K562 (cell line): ENCODE measurements at regions not wholly inside any gene's neighbourhood (a gene's known extent, or its start where the extent isn't known, plus 50 kb on each side); places are given as distances from the start of the nearest gene placed in this dataset.

Experiments used
- ATAC-seq: fragments of 200-7000 bp; cut with Tn5 transposase; 3 replicates; pipeline ENCODE4 v1.9.1; 2020; ENCODE audit warnings: moderate library complexity
- BruUV-seq: library from RNA; stranded (reverse); fragments of 400-500 nt; replicated peaks from 2 replicates; lab custom pipeline; 2021; lab: Mats Ljungman, UMichigan
- CTCF ChIA-PET: fragments of 300-600 bp; formaldehyde crosslinking; extraction: SDS; loops from one replicate; lab custom pipeline; 2021; ENCODE audit warnings: low intra/inter-chr PET ratio; lab: Yijun Ruan, JAX
- POLR2A ChIA-PET: fragments of 300-600, 350-650 bp; sonication (Branson Sonifier 250); formaldehyde crosslinking; extraction: SDS; loops from one replicate; lab custom pipeline; 2021; ENCODE audit warnings: antibody characterized with exemption, inconsistent platforms; lab: Yijun Ruan, JAX
- DNase-seq, 4 experiments: peaks; one replicate each; pipeline versions ENCODE4 v3.0.0 to v3.0.0-alpha.2; 2011 to 2018; ENCODE audit warnings: low spot score in 3 of 4, mixed read lengths in 3 of 4; ENCODE audit errors: extremely low read depth in 1 of 4
- FAIRE-seq: peaks from 2 replicates; lab custom pipeline; 2011; peaks lifted over from hg19 to GRCh38; lab: Jason Lieb, UNC
- H2AFZ ChIP-seq: 2 replicates; pipeline ENCODE4 v1.6.0; 2011; ENCODE audit warnings: low read depth, low read length, control low read depth, inconsistent platforms
- H3K27ac ChIP-seq: fragments of 200-600 bp; 3 replicates; pipeline ENCODE4 v1.8.0; 2011; ENCODE audit warnings: low read depth, mild to moderate bottlenecking, control low read depth, inconsistent platforms, low read length, moderate library complexity, mixed read lengths; ENCODE audit errors: extremely low read depth
- H3K27me3 ChIP-seq, 2 experiments: fragments of 300-600 bp in 1 of 2; 2 replicates in 1 of 2; 3 replicates in 1 of 2; pipeline versions ENCODE4 v1.6.0 to v1.8.0; 2011; ENCODE audit warnings: inconsistent platforms in 2 of 2, low read length in 2 of 2, mild to moderate bottlenecking in 1 of 2, mixed read lengths in 1 of 2, moderate library complexity in 1 of 2; ENCODE audit not compliant: control insufficient read depth in 2 of 2, insufficient read depth in 2 of 2
- H3K36me3 ChIP-seq: fragments of 300-600 bp; 3 replicates; pipeline ENCODE4 v1.8.0; 2011; ENCODE audit warnings: mild to moderate bottlenecking, low read length, inconsistent platforms; ENCODE audit not compliant: control insufficient read depth, insufficient read depth
- H3K4me1 ChIP-seq, 2 experiments: fragments of 200-600 bp in 1 of 2; replicated peaks in 1 of 2; 2 replicates in 1 of 2; 3 replicates in 1 of 2; pipeline versions ENCODE4 v1.5.1 to v1.8.0; 2011; ENCODE audit warnings: inconsistent platforms in 2 of 2, low read length in 2 of 2, mild to moderate bottlenecking in 1 of 2, mixed read lengths in 1 of 2, moderate library complexity in 1 of 2; ENCODE audit not compliant: control insufficient read depth in 2 of 2, insufficient read depth in 2 of 2
- H3K4me2 ChIP-seq: 2 replicates; pipeline ENCODE4 v1.6.1; 2011; ENCODE audit warnings: low read length, control low read depth, inconsistent platforms, mixed read lengths; ENCODE audit not compliant: insufficient read depth
- H3K4me3 ChIP-seq: fragments of 200-600 bp; sonication (generic), shearing (Covaris generic); 2 replicates; pipeline ENCODE4 v1.5.1; 2016; ENCODE audit warnings: control low read depth, inconsistent platforms
- H3K79me2 ChIP-seq: fragments of 200-600 bp; 3 replicates; pipeline ENCODE4 v1.8.0; 2011; ENCODE audit warnings: low read length, inconsistent platforms; ENCODE audit not compliant: control insufficient read depth, insufficient read depth
- H3K9ac ChIP-seq, 2 experiments: 2 replicates each; pipeline versions ENCODE4 v1.6.0 to v1.6.1; 2011; ENCODE audit warnings: low read depth in 2 of 2, low read length in 2 of 2, control low read depth in 1 of 2, inconsistent platforms in 1 of 2, mild to moderate bottlenecking in 1 of 2, mixed read lengths in 1 of 2; ENCODE audit not compliant: insufficient read depth in 1 of 2
- H3K9me1 ChIP-seq: one replicate; pipeline ENCODE4 v1.6.0; 2011; ENCODE audit warnings: inconsistent platforms, mild to moderate bottlenecking, low read length, moderate library complexity; ENCODE audit not compliant: control insufficient read depth, insufficient read depth
- H3K9me3 ChIP-seq: replicated peaks from 2 replicates; pipeline ENCODE4 v1.5.1; 2011; ENCODE audit warnings: low read depth, low read length, inconsistent platforms; ENCODE audit not compliant: control insufficient read depth, insufficient read depth
- H4K20me1 ChIP-seq: replicated peaks from 2 replicates; pipeline ENCODE4 v1.6.1; 2011; ENCODE audit warnings: low read length, inconsistent platforms, mixed read lengths; ENCODE audit not compliant: control insufficient read depth, insufficient read depth
- ARHGAP35 ChIP-seq: fragments of 450-650 bp; IDR thresholded peaks from 2 replicates; pipeline ENCODE4 v1.6.1; 2018; ENCODE audit not compliant: partially characterized antibody
- BRCA1 ChIP-seq, 2 experiments: fragments of 450-650 bp in 1 of 2; sonication (generic) in 1 of 2; formaldehyde crosslinking in 1 of 2; IDR thresholded peaks; 2 replicates each; pipeline versions ENCODE4 v1.5.0 to v1.6.1; 2017 to 2020; ENCODE audit warnings: mild to moderate bottlenecking in 1 of 2, missing genetic modification reagents in 1 of 2
- CXXC5 ChIP-seq: fragments of 250-450 bp; sonication (Bioruptor Pico); IDR thresholded peaks from 2 replicates; pipeline ENCODE4 v1.8.0; 2022; ENCODE audit warnings: inconsistent platforms, mild to moderate bottlenecking, moderate library complexity
- ELK3 ChIP-seq: fragments of 450-650 bp; formaldehyde crosslinking; IDR thresholded peaks from 2 replicates; pipeline ENCODE4 v1.4.0; 2020; ENCODE audit warnings: mild to moderate bottlenecking
- KDM1A ChIP-seq, 2 experiments: fragments of 450-650 bp; IDR thresholded peaks; 2 replicates each; pipeline ENCODE4 v1.6.1; 2016; ENCODE audit warnings: mild to moderate bottlenecking in 2 of 2
- KHSRP ChIP-seq: fragments of 450-650 bp; IDR thresholded peaks from 2 replicates; pipeline ENCODE4 v1.6.1; 2017
- NKRF ChIP-seq: fragments of 450-650 bp; IDR thresholded peaks from 2 replicates; pipeline ENCODE4 v1.6.1; 2016; ENCODE audit warnings: borderline replicate concordance
- SETDB1 ChIP-seq: IDR thresholded peaks from one replicate; pipeline ENCODE4 v1.6.1; 2012; ENCODE audit warnings: low read length, control low read depth, inconsistent platforms
- SOX6 ChIP-seq: fragments of 450-650 bp; IDR thresholded peaks from 2 replicates; pipeline ENCODE4 v1.6.1; 2014; ENCODE audit warnings: mild to moderate bottlenecking
- TAF7 ChIP-seq: fragments of 450-650 bp; IDR thresholded peaks from 2 replicates; pipeline ENCODE4 v1.6.1; 2016; ENCODE audit warnings: missing genetic modification characterization, missing compliant biosample characterization
- ZHX1 ChIP-seq: fragments of 150-350 bp; conservative IDR thresholded peaks from 2 replicates; pipeline ENCODE4 v1.6.1; 2014; ENCODE audit warnings: low read length
- ZNF586 ChIP-seq: fragments of 450-650 bp; formaldehyde crosslinking; conservative IDR thresholded peaks from 2 replicates; pipeline ENCODE4 v1.4.0; 2020; ENCODE audit warnings: mild to moderate bottlenecking, moderate library complexity
- ZNF764 ChIP-seq: fragments of 250-450 bp; sonication (Bioruptor Pico); IDR thresholded peaks from 2 replicates; pipeline ENCODE4 v1.4.0; 2020; ENCODE audit warnings: low read depth, mild to moderate bottlenecking, moderate library complexity
- ZNF780A ChIP-seq: fragments of 250-450 bp; sonication (Bioruptor Pico); IDR thresholded peaks from 2 replicates; pipeline ENCODE4 v1.5.0; 2021; ENCODE audit warnings: mild to moderate bottlenecking
- WGBS: fragments of 100-300 bp; shearing (Covaris generic); methylation state at CpG from one replicate; pipeline ENCODE4 v1.1.6; 2016; ENCODE audit warnings: low coverage, mixed read lengths; ENCODE audit not compliant: insufficient coverage; ENCODE audit errors: missing lambda C conversion rate; 5-methylcytosine and 5-hydroxymethylcytosine counted together
- in situ Hi-C: fragments of 300-500 bp; cut with MboI; formaldehyde crosslinking; loops from 4 replicates; pipeline ENCODE4 v1.15.0; 2018; ENCODE audit warnings: inconsistent platforms, mixed read lengths
- intact Hi-C: fragments of 100-400 bp; cut with micrococcal nuclease; formaldehyde crosslinking; loops from 2 replicates; pipeline ENCODE4 v1.14.2; 2022

- TF ChIP-seq ELK3 (CRISPR knock-in tag) (no peak), NKRF (no peak)
Measured at GRCh38 chr4:137901114-137901513, 341.0 kb downstream of the SLC7A11 start (continued).

GRCh38 chr4:137896221-137896737 lies 345.9 kb downstream of the SLC7A11 start:
- H3K79me2 ChIP-seq = no peaks in the 10 kb centered on the region
- intact Hi-C loops (no loop called here), in situ Hi-C loops (no loop called here)
- no peak overlapping the region for H2AFZ ChIP-seq
- POLR2A ChIA-PET = interaction anchor here (0.6 kb wide), 1 partner anchor 42 kb away, joined by 3 read pairs; no protein-coding TSS in a partner anchor
- FAIRE-seq (no peak), ATAC-seq (no peak), DNase-seq (no peak)
- no peak for TF ChIP-seq ZHX1
- TF ChIP-seq ZNF764 (CRISPR knock-in tag) = no peak
- TF ChIP-seq SETDB1 = no peak
- TF ChIP-seq ARHGAP35 = no peak
- TF ChIP-seq TAF7 = no peak
- TF ChIP-seq KHSRP = no peak
- no peak for TF ChIP-seq KDM1A (IDR thresholded peaks at IDR 0.05)
- no peak for TF ChIP-seq SOX6
- no peak for TF ChIP-seq ZNF780A (CRISPR knock-in tag)
- no peak for TF ChIP-seq BRCA1 (IDR thresholded peaks at IDR 0.05)
- no peak for TF ChIP-seq BRCA1 (CRISPR knock-in tag; IDR thresholded peaks at IDR 0.05)
- no peak for TF ChIP-seq CXXC5 (CRISPR knock-in tag)
- TF ChIP-seq ZNF586 (CRISPR knock-in tag) = no peak
- H3K9me3 ChIP-seq = no peaks in the 10 kb centered on the region
- H3K27ac ChIP-seq = no peak overlapping the region
- no TSS peak for BruUV-seq
- H3K4me1 ChIP-seq = no peaks in the 10 kb centered on the region
- 12% methylated on average over 5 of the region's 5 CpGs for whole genome bisulfite sequencing
- CTCF ChIA-PET = no interaction called here
- H3K4me2 ChIP-seq = no peak overlapping the region
- H3K36me3 ChIP-seq = no peaks in the 10 kb centered on the region
- H3K4me3 ChIP-seq = no peak overlapping the region
- no peak overlapping the region for H3K9ac ChIP-seq
- H4K20me1 ChIP-seq = no peaks in the 10 kb centered on the region
- H3K27me3 ChIP-seq = no peaks in the 10 kb centered on the region
- no peaks in the 10 kb centered on the region for H3K9me1 ChIP-seq
